K562 (cell line): ENCODE measurements at regions not wholly inside any gene's neighbourhood (a gene's known extent, or its start where the extent isn't known, plus 50 kb on each side); places are given as distances from the start of the nearest gene placed in this dataset.

Experiments used
- ATAC-seq: fragments of 200-7000 bp; cut with Tn5 transposase; 3 replicates; pipeline ENCODE4 v1.9.1; 2020; ENCODE audit warnings: moderate library complexity
- BruUV-seq: library from RNA; stranded (reverse); fragments of 400-500 nt; replicated peaks from 2 replicates; lab custom pipeline; 2021; lab: Mats Ljungman, UMichigan
- CTCF ChIA-PET: fragments of 300-600 bp; formaldehyde crosslinking; extraction: SDS; loops from one replicate; lab custom pipeline; 2021; ENCODE audit warnings: low intra/inter-chr PET ratio; lab: Yijun Ruan, JAX
- POLR2A ChIA-PET: fragments of 300-600, 350-650 bp; sonication (Branson Sonifier 250); formaldehyde crosslinking; extraction: SDS; loops from one replicate; lab custom pipeline; 2021; ENCODE audit warnings: antibody characterized with exemption, inconsistent platforms; lab: Yijun Ruan, JAX
- DNase-seq, 4 experiments: peaks; one replicate each; pipeline versions ENCODE4 v3.0.0 to v3.0.0-alpha.2; 2011 to 2018; ENCODE audit warnings: low spot score in 3 of 4, mixed read lengths in 3 of 4; ENCODE audit errors: extremely low read depth in 1 of 4
- FAIRE-seq: peaks from 2 replicates; lab custom pipeline; 2011; peaks lifted over from hg19 to GRCh38; lab: Jason Lieb, UNC
- H2AFZ ChIP-seq: 2 replicates; pipeline ENCODE4 v1.6.0; 2011; ENCODE audit warnings: low read depth, low read length, control low read depth, inconsistent platforms
- H3K27ac ChIP-seq: fragments of 200-600 bp; 3 replicates; pipeline ENCODE4 v1.8.0; 2011; ENCODE audit warnings: low read depth, mild to moderate bottlenecking, control low read depth, inconsistent platforms, low read length, moderate library complexity, mixed read lengths; ENCODE audit errors: extremely low read depth
- H3K27me3 ChIP-seq, 2 experiments: fragments of 300-600 bp in 1 of 2; 2 replicates in 1 of 2; 3 replicates in 1 of 2; pipeline versions ENCODE4 v1.6.0 to v1.8.0; 2011; ENCODE audit warnings: inconsistent platforms in 2 of 2, low read length in 2 of 2, mild to moderate bottlenecking in 1 of 2, mixed read lengths in 1 of 2, moderate library complexity in 1 of 2; ENCODE audit not compliant: control insufficient read depth in 2 of 2, insufficient read depth in 2 of 2
- H3K36me3 ChIP-seq: fragments of 300-600 bp; 3 replicates; pipeline ENCODE4 v1.8.0; 2011; ENCODE audit warnings: mild to moderate bottlenecking, low read length, inconsistent platforms; ENCODE audit not compliant: control insufficient read depth, insufficient read depth
- H3K4me1 ChIP-seq, 2 experiments: fragments of 200-600 bp in 1 of 2; replicated peaks in 1 of 2; 2 replicates in 1 of 2; 3 replicates in 1 of 2; pipeline versions ENCODE4 v1.5.1 to v1.8.0; 2011; ENCODE audit warnings: inconsistent platforms in 2 of 2, low read length in 2 of 2, mild to moderate bottlenecking in 1 of 2, mixed read lengths in 1 of 2, moderate library complexity in 1 of 2; ENCODE audit not compliant: control insufficient read depth in 2 of 2, insufficient read depth in 2 of 2
- H3K4me2 ChIP-seq: 2 replicates; pipeline ENCODE4 v1.6.1; 2011; ENCODE audit warnings: low read length, control low read depth, inconsistent platforms, mixed read lengths; ENCODE audit not compliant: insufficient read depth
- H3K4me3 ChIP-seq: fragments of 200-600 bp; sonication (generic), shearing (Covaris generic); 2 replicates; pipeline ENCODE4 v1.5.1; 2016; ENCODE audit warnings: control low read depth, inconsistent platforms
- H3K79me2 ChIP-seq: fragments of 200-600 bp; 3 replicates; pipeline ENCODE4 v1.8.0; 2011; ENCODE audit warnings: low read length, inconsistent platforms; ENCODE audit not compliant: control insufficient read depth, insufficient read depth
- H3K9ac ChIP-seq, 2 experiments: 2 replicates each; pipeline versions ENCODE4 v1.6.0 to v1.6.1; 2011; ENCODE audit warnings: low read depth in 2 of 2, low read length in 2 of 2, control low read depth in 1 of 2, inconsistent platforms in 1 of 2, mild to moderate bottlenecking in 1 of 2, mixed read lengths in 1 of 2; ENCODE audit not compliant: insufficient read depth in 1 of 2
- H3K9me1 ChIP-seq: one replicate; pipeline ENCODE4 v1.6.0; 2011; ENCODE audit warnings: inconsistent platforms, mild to moderate bottlenecking, low read length, moderate library complexity; ENCODE audit not compliant: control insufficient read depth, insufficient read depth
- H3K9me3 ChIP-seq: replicated peaks from 2 replicates; pipeline ENCODE4 v1.5.1; 2011; ENCODE audit warnings: low read depth, low read length, inconsistent platforms; ENCODE audit not compliant: control insufficient read depth, insufficient read depth
- H4K20me1 ChIP-seq: replicated peaks from 2 replicates; pipeline ENCODE4 v1.6.1; 2011; ENCODE audit warnings: low read length, inconsistent platforms, mixed read lengths; ENCODE audit not compliant: control insufficient read depth, insufficient read depth
- CBX1 ChIP-seq: sonication (generic); IDR thresholded peaks from 2 replicates; pipeline ENCODE4 v1.6.1; 2016; ENCODE audit warnings: antibody characterized with exemption, low read depth, mild to moderate bottlenecking
- FOXM1 ChIP-seq, 2 experiments: fragments of 450-650 bp in 1 of 2; sonication (generic) in 1 of 2; formaldehyde crosslinking in 1 of 2; IDR thresholded peaks; 2 replicates each; pipeline versions ENCODE4 v1.6.1 to v1.9.0; 2017 to 2022; ENCODE audit warnings: low read depth in 2 of 2, mild to moderate bottlenecking in 2 of 2, missing genetic modification reagents in 1 of 2, moderate library complexity in 1 of 2
- GATAD2A ChIP-seq: fragments of 450-650 bp; IDR thresholded peaks from 2 replicates; pipeline ENCODE4 v1.6.1; 2017
- GTF2A2 ChIP-seq: IDR thresholded peaks from 2 replicates; pipeline ENCODE4 v1.6.1; 2016; ENCODE audit warnings: mild to moderate bottlenecking, missing genetic modification characterization, missing compliant biosample characterization
- MEF2A ChIP-seq: IDR thresholded peaks from 2 replicates; pipeline ENCODE4 v1.6.1; 2011; ENCODE audit warnings: low read depth, mild to moderate bottlenecking, low read length, moderate library complexity; ENCODE audit not compliant: control insufficient read depth
- MTA3 ChIP-seq: fragments of 450-650 bp; formaldehyde crosslinking; IDR thresholded peaks from 2 replicates; pipeline ENCODE4 v1.6.1; 2017; ENCODE audit warnings: mild to moderate bottlenecking, borderline replicate concordance
- NFE2L1 ChIP-seq: fragments of 450-650 bp; IDR thresholded peaks from 2 replicates; pipeline ENCODE4 v1.6.1; 2016; ENCODE audit warnings: missing genetic modification characterization, low read depth, mild to moderate bottlenecking, missing compliant biosample characterization, moderate library complexity, borderline replicate concordance
- POLR2A ChIP-seq: fragments of 450-650 bp; conservative IDR thresholded peaks from 2 replicates; pipeline ENCODE4 v1.6.1; 2016
- STAT5B ChIP-seq: fragments of 250-450 bp; sonication (Bioruptor Pico); IDR thresholded peaks from 2 replicates; pipeline ENCODE4 v1.8.0; 2021; ENCODE audit warnings: mild to moderate bottlenecking, inconsistent platforms
- WGBS: fragments of 100-300 bp; shearing (Covaris generic); methylation state at CpG from one replicate; pipeline ENCODE4 v1.1.6; 2016; ENCODE audit warnings: low coverage, mixed read lengths; ENCODE audit not compliant: insufficient coverage; ENCODE audit errors: missing lambda C conversion rate; 5-methylcytosine and 5-hydroxymethylcytosine counted together
- in situ Hi-C: fragments of 300-500 bp; cut with MboI; formaldehyde crosslinking; loops from 4 replicates; pipeline ENCODE4 v1.15.0; 2018; ENCODE audit warnings: inconsistent platforms, mixed read lengths
- intact Hi-C: fragments of 100-400 bp; cut with micrococcal nuclease; formaldehyde crosslinking; loops from 2 replicates; pipeline ENCODE4 v1.14.2; 2022
- TF ChIP-seq, protein P1 (sequence below), 3 experiments: fragments of 200-800 bp in 1 of 3; fragments of 250-450 bp in 1 of 3; fragments of 450-650 bp in 1 of 3; sonication (Bioruptor Pico) in 1 of 3; sonication (Bioruptor generic) in 1 of 3; formaldehyde crosslinking in 1 of 3; IDR thresholded peaks; 2 replicates each; pipeline versions ENCODE4 v1.6.1 to v1.8.0; 2016 to 2022; ENCODE audit warnings: mild to moderate bottlenecking in 2 of 3, missing genetic modification characterization in 2 of 3, missing compliant biosample characterization in 1 of 3, moderate library complexity in 1 of 3
- TF ChIP-seq, protein P2 (sequence below): fragments of 250-450 bp; sonication (Bioruptor Pico); IDR thresholded peaks from 2 replicates; pipeline ENCODE4 v1.6.1; 2021; ENCODE audit warnings: mild to moderate bottlenecking
- TF ChIP-seq, protein P3 (sequence below): fragments of 250-450 bp; sonication (Bioruptor Pico); IDR thresholded peaks from 2 replicates; pipeline ENCODE4 v1.5.0; 2020; ENCODE audit warnings: mild to moderate bottlenecking
- TF ChIP-seq, protein P4 (sequence below): fragments of 450-650 bp; IDR thresholded peaks from 2 replicates; pipeline ENCODE4 v1.6.1; 2018; ENCODE audit not compliant: partially characterized antibody

DNA sequence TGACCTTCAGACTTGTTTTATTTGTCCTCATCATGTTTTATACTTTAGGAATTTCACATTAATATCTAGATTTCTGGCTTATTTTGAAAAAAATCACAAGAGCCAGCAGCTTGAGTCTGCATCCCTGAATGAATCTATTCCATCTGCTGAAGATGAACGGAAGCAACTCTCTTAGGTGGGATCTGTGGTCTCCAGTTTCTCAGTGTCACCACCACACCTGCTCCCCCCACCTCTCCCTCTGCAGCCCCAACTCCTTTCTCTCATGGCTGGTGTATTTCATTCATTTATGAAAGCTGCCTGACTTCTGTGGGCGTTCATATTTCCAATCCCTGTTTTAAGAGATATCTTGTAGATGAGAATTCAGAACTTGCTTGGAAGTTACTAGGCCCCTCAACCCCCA, 102.1 kb upstream of the AGBL1 start:
- Histone ChIP-seq H3K4me2 (no peak overlapping the region), H3K27me3 (no peaks in the 10 kb centered on the region), H3K9me1 (no peaks in the 10 kb centered on the region), H3K4me3 (no peak overlapping the region), H3K79me2 (no peaks in the 10 kb centered on the region), H3K27ac (no peak overlapping the region), H3K36me3 (no peaks in the 10 kb centered on the region), H3K9me3 (no peaks in the 10 kb centered on the region; the same call in 1 of the 2 replicates), H2AFZ (no peak overlapping the region), H3K9ac (no peak overlapping the region), H4K20me1 (no peaks in the 10 kb centered on the region), H3K4me1 (no peaks in the 10 kb centered on the region)
- FAIRE-seq = no peak
- no peak for DNase-seq
- POLR2A ChIA-PET = no interaction called here
- in situ Hi-C loops = no loop called here
- 0% methylated on average over 2 of the region's 2 CpGs for WGBS
- intact Hi-C loops = no loop called here
- BruUV-seq = no TSS peak
- CTCF ChIA-PET = no interaction called here
- ATAC-seq = no peak
- TF ChIP-seq, protein P1, sequence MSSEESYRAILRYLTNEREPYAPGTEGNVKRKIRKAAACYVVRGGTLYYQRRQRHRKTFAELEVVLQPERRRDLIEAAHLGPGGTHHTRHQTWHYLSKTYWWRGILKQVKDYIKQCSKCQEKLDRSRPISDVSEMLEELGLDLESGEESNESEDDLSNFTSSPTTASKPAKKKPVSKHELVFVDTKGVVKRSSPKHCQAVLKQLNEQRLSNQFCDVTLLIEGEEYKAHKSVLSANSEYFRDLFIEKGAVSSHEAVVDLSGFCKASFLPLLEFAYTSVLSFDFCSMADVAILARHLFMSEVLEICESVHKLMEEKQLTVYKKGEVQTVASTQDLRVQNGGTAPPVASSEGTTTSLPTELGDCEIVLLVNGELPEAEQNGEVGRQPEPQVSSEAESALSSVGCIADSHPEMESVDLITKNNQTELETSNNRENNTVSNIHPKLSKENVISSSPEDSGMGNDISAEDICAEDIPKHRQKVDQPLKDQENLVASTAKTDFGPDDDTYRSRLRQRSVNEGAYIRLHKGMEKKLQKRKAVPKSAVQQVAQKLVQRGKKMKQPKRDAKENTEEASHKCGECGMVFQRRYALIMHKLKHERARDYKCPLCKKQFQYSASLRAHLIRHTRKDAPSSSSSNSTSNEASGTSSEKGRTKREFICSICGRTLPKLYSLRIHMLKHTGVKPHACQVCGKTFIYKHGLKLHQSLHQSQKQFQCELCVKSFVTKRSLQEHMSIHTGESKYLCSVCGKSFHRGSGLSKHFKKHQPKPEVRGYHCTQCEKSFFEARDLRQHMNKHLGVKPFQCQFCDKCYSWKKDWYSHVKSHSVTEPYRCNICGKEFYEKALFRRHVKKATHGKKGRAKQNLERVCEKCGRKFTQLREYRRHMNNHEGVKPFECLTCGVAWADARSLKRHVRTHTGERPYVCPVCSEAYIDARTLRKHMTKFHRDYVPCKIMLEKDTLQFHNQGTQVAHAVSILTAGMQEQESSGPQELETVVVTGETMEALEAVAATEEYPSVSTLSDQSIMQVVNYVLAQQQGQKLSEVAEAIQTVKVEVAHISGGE (CRISPR knock-in tag; IDR thresholded peaks at IDR 0.05) = no peak
- TF ChIP-seq GATAD2A = no peak
- TF ChIP-seq, protein P2, sequence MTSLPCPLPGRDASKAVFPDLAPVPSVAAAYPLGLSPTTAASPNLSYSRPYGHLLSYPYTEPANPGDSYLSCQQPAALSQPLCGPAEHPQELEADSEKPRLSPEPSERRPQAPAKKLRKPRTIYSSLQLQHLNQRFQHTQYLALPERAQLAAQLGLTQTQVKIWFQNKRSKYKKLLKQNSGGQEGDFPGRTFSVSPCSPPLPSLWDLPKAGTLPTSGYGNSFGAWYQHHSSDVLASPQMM (CRISPR knock-in tag) = no peak
- no peak for TF ChIP-seq GTF2A2 (tag)
- TF ChIP-seq MTA3 = no peak
- TF ChIP-seq, protein P3, sequence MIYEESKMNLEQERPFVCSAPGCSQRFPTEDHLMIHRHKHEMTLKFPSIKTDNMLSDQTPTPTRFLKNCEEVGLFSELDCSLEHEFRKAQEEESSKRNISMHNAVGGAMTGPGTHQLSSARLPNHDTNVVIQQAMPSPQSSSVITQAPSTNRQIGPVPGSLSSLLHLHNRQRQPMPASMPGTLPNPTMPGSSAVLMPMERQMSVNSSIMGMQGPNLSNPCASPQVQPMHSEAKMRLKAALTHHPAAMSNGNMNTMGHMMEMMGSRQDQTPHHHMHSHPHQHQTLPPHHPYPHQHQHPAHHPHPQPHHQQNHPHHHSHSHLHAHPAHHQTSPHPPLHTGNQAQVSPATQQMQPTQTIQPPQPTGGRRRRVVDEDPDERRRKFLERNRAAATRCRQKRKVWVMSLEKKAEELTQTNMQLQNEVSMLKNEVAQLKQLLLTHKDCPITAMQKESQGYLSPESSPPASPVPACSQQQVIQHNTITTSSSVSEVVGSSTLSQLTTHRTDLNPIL (CRISPR knock-in tag) = no peak
- no peak for TF ChIP-seq MEF2A
- no peak for TF ChIP-seq NFE2L1 (tag)
- TF ChIP-seq FOXM1 (IDR thresholded peaks at IDR 0.05; ENCODE audit: low read depth) = no peak
- no peak for TF ChIP-seq FOXM1 (CRISPR knock-in tag; IDR thresholded peaks at IDR 0.05; ENCODE audit: low read depth)
- TF ChIP-seq POLR2A = no peak
- no peak for TF ChIP-seq STAT5B (CRISPR knock-in tag)
- TF ChIP-seq CBX1 = no peak
- TF ChIP-seq, protein P4, sequence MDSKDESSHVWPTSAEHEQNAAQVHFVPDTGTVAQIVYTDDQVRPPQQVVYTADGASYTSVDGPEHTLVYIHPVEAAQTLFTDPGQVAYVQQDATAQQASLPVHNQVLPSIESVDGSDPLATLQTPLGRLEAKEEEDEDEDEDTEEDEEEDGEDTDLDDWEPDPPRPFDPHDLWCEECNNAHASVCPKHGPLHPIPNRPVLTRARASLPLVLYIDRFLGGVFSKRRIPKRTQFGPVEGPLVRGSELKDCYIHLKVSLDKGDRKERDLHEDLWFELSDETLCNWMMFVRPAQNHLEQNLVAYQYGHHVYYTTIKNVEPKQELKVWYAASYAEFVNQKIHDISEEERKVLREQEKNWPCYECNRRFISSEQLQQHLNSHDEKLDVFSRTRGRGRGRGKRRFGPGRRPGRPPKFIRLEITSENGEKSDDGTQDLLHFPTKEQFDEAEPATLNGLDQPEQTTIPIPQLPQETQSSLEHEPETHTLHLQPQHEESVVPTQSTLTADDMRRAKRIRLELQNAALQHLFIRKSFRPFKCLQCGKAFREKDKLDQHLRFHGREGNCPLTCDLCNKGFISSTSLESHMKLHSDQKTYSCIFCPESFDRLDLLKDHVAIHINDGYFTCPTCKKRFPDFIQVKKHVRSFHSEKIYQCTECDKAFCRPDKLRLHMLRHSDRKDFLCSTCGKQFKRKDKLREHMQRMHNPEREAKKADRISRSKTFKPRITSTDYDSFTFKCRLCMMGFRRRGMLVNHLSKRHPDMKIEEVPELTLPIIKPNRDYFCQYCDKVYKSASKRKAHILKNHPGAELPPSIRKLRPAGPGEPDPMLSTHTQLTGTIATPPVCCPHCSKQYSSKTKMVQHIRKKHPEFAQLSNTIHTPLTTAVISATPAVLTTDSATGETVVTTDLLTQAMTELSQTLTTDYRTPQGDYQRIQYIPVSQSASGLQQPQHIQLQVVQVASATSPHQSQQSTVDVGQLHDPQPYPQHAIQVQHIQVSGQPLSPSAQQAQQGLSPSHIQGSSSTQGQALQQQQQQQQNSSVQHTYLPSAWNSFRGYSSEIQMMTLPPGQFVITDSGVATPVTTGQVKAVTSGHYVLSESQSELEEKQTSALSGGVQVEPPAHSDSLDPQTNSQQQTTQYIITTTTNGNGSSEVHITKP = no peak
